ENCODE measurements at regions not wholly inside any gene's neighbourhood (a gene's known extent, or its start where the extent isn't known, plus 50 kb on each side); places are given as distances from the start of the nearest gene placed in this dataset.

DNA sequence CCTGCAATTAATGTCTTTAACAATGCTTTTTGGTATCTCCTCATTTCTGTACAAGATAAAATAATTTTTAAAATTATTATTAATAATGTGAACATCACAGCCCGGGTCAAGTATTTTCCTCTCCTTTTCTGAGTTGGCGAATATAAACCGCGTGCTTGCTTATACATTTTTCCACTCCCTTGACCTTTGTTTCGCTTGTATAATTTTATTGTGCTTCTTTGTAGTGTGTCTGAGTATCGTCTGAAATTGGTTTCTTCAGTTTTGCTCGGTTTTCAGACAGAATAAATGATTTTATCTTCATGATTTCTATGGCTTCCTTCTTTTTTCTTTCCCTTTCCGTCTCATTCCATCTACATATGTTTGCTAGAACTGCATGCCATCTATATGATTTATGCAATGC lies 448.5 kb downstream of the MAT2B start:
- TF ChIP-seq, protein P1, sequence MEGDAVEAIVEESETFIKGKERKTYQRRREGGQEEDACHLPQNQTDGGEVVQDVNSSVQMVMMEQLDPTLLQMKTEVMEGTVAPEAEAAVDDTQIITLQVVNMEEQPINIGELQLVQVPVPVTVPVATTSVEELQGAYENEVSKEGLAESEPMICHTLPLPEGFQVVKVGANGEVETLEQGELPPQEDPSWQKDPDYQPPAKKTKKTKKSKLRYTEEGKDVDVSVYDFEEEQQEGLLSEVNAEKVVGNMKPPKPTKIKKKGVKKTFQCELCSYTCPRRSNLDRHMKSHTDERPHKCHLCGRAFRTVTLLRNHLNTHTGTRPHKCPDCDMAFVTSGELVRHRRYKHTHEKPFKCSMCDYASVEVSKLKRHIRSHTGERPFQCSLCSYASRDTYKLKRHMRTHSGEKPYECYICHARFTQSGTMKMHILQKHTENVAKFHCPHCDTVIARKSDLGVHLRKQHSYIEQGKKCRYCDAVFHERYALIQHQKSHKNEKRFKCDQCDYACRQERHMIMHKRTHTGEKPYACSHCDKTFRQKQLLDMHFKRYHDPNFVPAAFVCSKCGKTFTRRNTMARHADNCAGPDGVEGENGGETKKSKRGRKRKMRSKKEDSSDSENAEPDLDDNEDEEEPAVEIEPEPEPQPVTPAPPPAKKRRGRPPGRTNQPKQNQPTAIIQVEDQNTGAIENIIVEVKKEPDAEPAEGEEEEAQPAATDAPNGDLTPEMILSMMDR (IDR thresholded peaks at IDR 0.05; ENCODE audit: insufficient read depth, low read length, poor library complexity, severe bottlenecking) = no peak
- no peak for TF ChIP-seq EZH2phosphoT487 (conservative IDR thresholded peaks at IDR 0.05; ENCODE audit: low read length)

Data from SU-DHL-6 (cell line).